B cell (primary cell): ENCODE measurements at regions not wholly inside any gene's neighbourhood (a gene's known extent, or its start where the extent isn't known, plus 50 kb on each side); places are given as distances from the start of the nearest gene placed in this dataset.

Experiments used
- ATAC-seq: fragments of 200-7000 bp; cut with Tn5 transposase; one replicate; pipeline ENCODE4 v1.10.0; 2021; ENCODE audit warnings: low read depth, mild to moderate bottlenecking, moderate number of reproducible peaks, moderate library complexity
- CTCF ChIA-PET: fragments of 350-600 bp; sonication (Branson Sonifier 250); formaldehyde crosslinking; loops from one replicate; lab custom pipeline; 2021; ENCODE audit warnings: antibody characterized with exemption, inconsistent platforms; lab: Charles Lee
- POLR2A ChIA-PET: fragments of 350-600 bp; sonication (Branson Sonifier 250); formaldehyde crosslinking; loops from one replicate; lab custom pipeline; 2021; ENCODE audit warnings: antibody characterized with exemption; lab: Charles Lee
- DNase-seq: peaks from one replicate; pipeline ENCODE4 v3.0.0; 2013
- H2AFZ ChIP-seq: 2 replicates; pipeline ENCODE4 v1.6.1; 2012; ENCODE audit warnings: mild to moderate bottlenecking, low read depth, low read length; ENCODE audit not compliant: insufficient read depth, poor library complexity, severe bottlenecking
- H3K27ac ChIP-seq, 2 donors: 1 replicate in 1 of 2; 2 replicates in 1 of 2; pipeline ENCODE4 v1.5.1; 2012 to 2013; ENCODE audit warnings: low read length in 2 of 2, mild to moderate bottlenecking in 2 of 2, moderate library complexity in 1 of 2
- H3K27me3 ChIP-seq, 4 experiments: fragments of 200-600 bp in 1 of 4; sonication (generic) in 1 of 4; replicated peaks in 1 of 4; 1 replicate in 2 of 4; 2 replicates in 2 of 4; pipeline versions ENCODE4 v1.6.1 to v1.7.0; 2013 to 2016; ENCODE audit warnings: low read length in 3 of 4, mild to moderate bottlenecking in 2 of 4, mixed read lengths in 1 of 4, moderate library complexity in 1 of 4; ENCODE audit not compliant: insufficient read depth in 4 of 4, control insufficient read depth in 3 of 4; ENCODE audit errors: control extremely low read depth in 1 of 4
- H3K36me3 ChIP-seq, 2 experiments: replicated peaks in 1 of 2; 1 replicate in 1 of 2; 2 replicates in 1 of 2; pipeline versions ENCODE4 v1.6.1 to v1.7.1; 2013; ENCODE audit warnings: low read length in 1 of 2; ENCODE audit not compliant: insufficient read depth in 2 of 2, control insufficient read depth in 1 of 2; ENCODE audit errors: control extremely low read depth in 1 of 2, extremely low read depth in 1 of 2
- H3K4me1 ChIP-seq, 2 donors: fragments of 200-600 bp in 1 of 2; sonication (generic) in 1 of 2; 1 replicate in 1 of 2; 2 replicates in 1 of 2; pipeline versions ENCODE4 v1.5.1 to v1.6.1; 2013 to 2017; ENCODE audit warnings: low read length in 2 of 2; ENCODE audit not compliant: control insufficient read depth in 2 of 2, insufficient read depth in 2 of 2
- H3K4me2 ChIP-seq: replicated peaks from 2 replicates; pipeline ENCODE3; 2012; ENCODE audit warnings: mild to moderate bottlenecking, low read depth, low read length; ENCODE audit not compliant: poor library complexity, severe bottlenecking
- H3K4me3 ChIP-seq, 5 experiments: fragments of 200-600 bp in 1 of 5; sonication (generic) in 1 of 5; 1 replicate in 3 of 5; 2 replicates in 2 of 5; pipeline versions ENCODE4 v1.5.1 to v1.7.0; 2011 to 2016; ENCODE audit warnings: low read length in 4 of 5, mild to moderate bottlenecking in 4 of 5, low read depth in 2 of 5, control low read depth in 1 of 5, moderate library complexity in 1 of 5; ENCODE audit not compliant: insufficient read depth in 1 of 5; ENCODE audit errors: control extremely low read depth in 1 of 5, extremely low read depth in 1 of 5
- H3K79me2 ChIP-seq: fragments of 200-600 bp; sonication (generic); one replicate; pipeline ENCODE4 v1.6.0; 2016; ENCODE audit warnings: low read length; ENCODE audit not compliant: control insufficient read depth, insufficient read depth
- H3K9ac ChIP-seq: fragments of 200-600 bp; sonication (generic); 2 replicates; pipeline ENCODE4 v1.6.1; 2017; ENCODE audit warnings: mild to moderate bottlenecking, low read length, moderate library complexity
- H3K9me3 ChIP-seq, 3 donors: one replicate each; pipeline versions ENCODE4 v1.6.1 to v1.7.1; 2013; ENCODE audit warnings: low read length in 2 of 3; ENCODE audit not compliant: control insufficient read depth in 2 of 3, insufficient read depth in 1 of 3; ENCODE audit errors: control extremely low read depth in 1 of 3
- H4K20me1 ChIP-seq: 2 replicates; pipeline ENCODE4 v1.6.0; 2012; ENCODE audit warnings: mild to moderate bottlenecking, low read length; ENCODE audit not compliant: insufficient read depth, control insufficient read depth, poor library complexity, severe bottlenecking
- H3K27ac Mint-ChIP-seq: one replicate; pipeline ENCODE4 v1.8.0; 2021; ENCODE audit warnings: mixed read lengths
- H3K27me3 Mint-ChIP-seq: one replicate; pipeline ENCODE4 v1.8.0; 2021; ENCODE audit warnings: mixed read lengths
- H3K4me1 Mint-ChIP-seq: one replicate; pipeline ENCODE4 v1.8.0; 2021; ENCODE audit warnings: mixed read lengths
- H3K4me3 Mint-ChIP-seq: one replicate; pipeline ENCODE4 v1.8.0; 2021; ENCODE audit warnings: mixed read lengths
- H3K9me3 Mint-ChIP-seq: one replicate; pipeline ENCODE4 v1.8.0; 2022; ENCODE audit warnings: mixed read lengths; ENCODE audit not compliant: insufficient read depth
- CTCF ChIP-seq: fragments of 200-600 bp; IDR thresholded peaks from one replicate; pipeline ENCODE4 v1.8.0; 2022; ENCODE audit warnings: antibody characterized with exemption, mild to moderate bottlenecking
- EZH2 ChIP-seq: IDR thresholded peaks from 2 replicates; pipeline ENCODE4 v1.6.1; 2012; ENCODE audit warnings: borderline replicate concordance, low read depth, mild to moderate bottlenecking, moderate library complexity, low read length; ENCODE audit not compliant: insufficient read depth, poor library complexity, severe bottlenecking
- WGBS: methylation state at CpG from one replicate; pipeline ENCODE4 v1.1.5; 2013; ENCODE audit warnings: missing lambda C conversion rate; ENCODE audit not compliant: insufficient coverage; 5-methylcytosine and 5-hydroxymethylcytosine counted together
- intact Hi-C: fragments of 100-400 bp; cut with micrococcal nuclease; formaldehyde crosslinking; loops from one replicate; pipeline ENCODE4 v1.10.0; 2022

- no peaks in the 10 kb centered on the region for H3K4me1 ChIP-seq
- intact Hi-C loops: no loop called here
- no peaks in the 10 kb centered on the region for H3K4me1 Mint-ChIP-seq
- no peak for ATAC-seq
- ChIA-PET POLR2A (no interaction called here), CTCF (no interaction called here)
- no peak overlapping the region for H3K4me3 Mint-ChIP-seq
- H3K27ac ChIP-seq: no peak overlapping the region
- no peaks in the 10 kb centered on the region for H3K36me3 ChIP-seq
- no peaks in the 10 kb centered on the region for H3K79me2 ChIP-seq
- H3K9me3 Mint-ChIP-seq: no peaks in the 10 kb centered on the region
- no peak overlapping the region for H3K9ac ChIP-seq
- no peaks in the 10 kb centered on the region for H4K20me1 ChIP-seq
- no peak for TF ChIP-seq CTCF
- TF ChIP-seq EZH2: no peak
- peaks cover 0 to 4% (median 0%) of the 10 kb centered on the region in 4 experiments for H3K27me3 ChIP-seq
- no peak for DNase-seq
- H2AFZ ChIP-seq: no peak overlapping the region
- no peak overlapping the region for H3K4me3 ChIP-seq
- WGBS: no CpG with 5 or more reads among the region's 3 CpGs
- H3K27ac Mint-ChIP-seq: no peak overlapping the region
- no peak overlapping the region for H3K4me2 ChIP-seq
- no peaks in the 10 kb centered on the region for H3K9me3 ChIP-seq
- no peaks in the 10 kb centered on the region for H3K27me3 Mint-ChIP-seq
Measured at GRCh38 chr1:118346936-118347335, 161.9 kb upstream of the SPAG17 start.

- ChIA-PET CTCF (no interaction called here), POLR2A (no interaction called here)
- TF ChIP-seq CTCF: no peak
- TF ChIP-seq EZH2: no peak
- H3K9ac ChIP-seq: no peak overlapping the region
- H3K4me1 ChIP-seq: no peaks in the 10 kb centered on the region
- H2AFZ ChIP-seq: no peak overlapping the region
- H4K20me1 ChIP-seq: no peaks in the 10 kb centered on the region
- H3K4me2 ChIP-seq: no peak overlapping the region
- H3K27me3 ChIP-seq: no peaks in the 10 kb centered on the region
- 52% methylated on average over 3 of the region's 5 CpGs for WGBS
- ATAC-seq (no peak), DNase-seq (no peak)
- Mint-ChIP-seq H3K4me3 (no peak overlapping the region), H3K9me3 (no peaks in the 10 kb centered on the region), H3K27me3 (no peaks in the 10 kb centered on the region), H3K4me1 (no peaks in the 10 kb centered on the region), H3K27ac (no peak overlapping the region)
- intact Hi-C loops: no loop called here
- no peak overlapping the region for H3K27ac ChIP-seq
- H3K4me3 ChIP-seq: no peak overlapping the region
- H3K79me2 ChIP-seq: no peaks in the 10 kb centered on the region
- no peaks in the 10 kb centered on the region for H3K36me3 ChIP-seq
- H3K9me3 ChIP-seq: no peaks in the 10 kb centered on the region
Measured at GRCh38 chr1:118340928-118341910, 156.2 kb upstream of the SPAG17 start.
